Right renal pelvis (tissue), 4 donors: ENCODE measurements at regions not wholly inside any gene's neighbourhood (a gene's known extent, or its start where the extent isn't known, plus 50 kb on each side); places are given as distances from the start of the nearest gene placed in this dataset.

Source experiments
- DNase-seq, 4 donors: peaks; one replicate each; pipeline ENCODE4 v3.0.0-alpha.2; 2013; ENCODE audit warnings: low read depth in 4 of 4, low spot score in 3 of 4, missing footprints in 1 of 4

- DNase-seq: no peak
These were observed 341.2 kb downstream of the SAMD5 start for GRCh38 chr6:147849401-147850330.

- DNase-seq: no peak
These were observed 344.3 kb downstream of the SAMD5 start for GRCh38 chr6:147852772-147853171.

- no peak for DNase-seq
These were observed 345.1 kb downstream of the SAMD5 start for GRCh38 chr6:147853574-147853973.

GRCh38 chr6:147855803-147856482 lies 347.5 kb downstream of the SAMD5 start:
- no peak for DNase-seq

- no peak for DNase-seq
These were observed 348.2 kb downstream of the SAMD5 start for GRCh38 chr6:147856687-147857086.

GRCh38 chr6:147858421-147858820 lies 349.9 kb downstream of the SAMD5 start:
- DNase-seq: no peak

GRCh38 chr6:147859071-147859470 lies 350.6 kb downstream of the SAMD5 start:
- no peak for DNase-seq

GRCh38 chr6:147861696-147862095 lies 353.2 kb downstream of the SAMD5 start:
- no peak for DNase-seq

- no peak for DNase-seq
These were observed 359.1 kb downstream of the SAMD5 start for GRCh38 chr6:147867433-147868226.

GRCh38 chr6:147868427-147869190 lies 360.1 kb downstream of the SAMD5 start:
- DNase-seq: no peak

GRCh38 chr6:147869201-147869600 lies 360.7 kb downstream of the SAMD5 start:
- DNase-seq: no peak

- DNase-seq: no peak
These were observed 361.4 kb downstream of the SAMD5 start for GRCh38 chr6:147869869-147870268.

- DNase-seq: no peak
These were observed 362.1 kb downstream of the SAMD5 start for GRCh38 chr6:147870506-147871110.

- no peak for DNase-seq
These were observed 363.5 kb downstream of the SAMD5 start for GRCh38 chr6:147872002-147872401.

GRCh38 chr6:147873816-147874215 lies 365.3 kb downstream of the SAMD5 start:
- DNase-seq: no peak

- DNase-seq: no peak
These were observed 365.8 kb downstream of the SAMD5 start for GRCh38 chr6:147874322-147874721.

GRCh38 chr6:147879031-147879580 lies 370.6 kb downstream of the SAMD5 start:
- no peak for DNase-seq

GRCh38 chr6:147881432-147881831 lies 372.9 kb downstream of the SAMD5 start:
- DNase-seq: no peak

- DNase-seq: no peak
These were observed 379.9 kb downstream of the SAMD5 start for GRCh38 chr6:147888374-147888773.

- DNase-seq: no peak
These were observed 383.2 kb downstream of the SAMD5 start for GRCh38 chr6:147891671-147892070.
